ENCODE measurements at regions not wholly inside any gene's neighbourhood (a gene's known extent, or its start where the extent isn't known, plus 50 kb on each side); places are given as distances from the start of the nearest gene placed in this dataset.

- Histone ChIP-seq H3K9me3 (ENCODE audit: low read depth, low read length) (no peaks in the 10 kb centered on the region), H3K4me3 (no peak overlapping the region), H3K27ac (no peak overlapping the region), H3K36me3 (ENCODE audit: insufficient read depth, low read length) (no peaks in the 10 kb centered on the region), H3K9ac (ENCODE audit: insufficient read length) (no peak overlapping the region)
- no peak for TF ChIP-seq EZH2 (IDR thresholded peaks at IDR 0.05)
- no peak for TF ChIP-seq POLR2AphosphoS5 (IDR thresholded peaks at IDR 0.05; ENCODE audit: borderline replicate concordance, low read depth, low read length)
- TF ChIP-seq FOXP2 (optimal IDR thresholded peaks at IDR 0.05; ENCODE audit: control extremely low read depth, extremely low read length, insufficient read depth): no peak
- DNase-seq (ENCODE audit: low read depth, low spot score): no peak
These were observed 56.5 kb upstream of the SORCS3 start for GRCh38 chr10:104584541-104584940.

- Histone ChIP-seq H3K9me3 (ENCODE audit: low read depth, low read length) (no peaks in the 10 kb centered on the region), H3K9ac (ENCODE audit: insufficient read length) (no peak overlapping the region), H3K4me3 (no peak overlapping the region), H3K27ac (no peak overlapping the region), H3K36me3 (ENCODE audit: insufficient read depth, low read length) (no peaks in the 10 kb centered on the region)
- no peak for TF ChIP-seq POLR2AphosphoS5 (IDR thresholded peaks at IDR 0.05; ENCODE audit: borderline replicate concordance, low read depth, low read length)
- no peak for TF ChIP-seq EZH2 (IDR thresholded peaks at IDR 0.05)
- no peak for TF ChIP-seq FOXP2 (optimal IDR thresholded peaks at IDR 0.05; ENCODE audit: control extremely low read depth, extremely low read length, insufficient read depth)
- DNase-seq (ENCODE audit: low read depth, low spot score): no peak
These were observed 53.3 kb upstream of the SORCS3 start for GRCh38 chr10:104587751-104588150.

GRCh38 chr10:104589431-104589830 is 51.7 kb upstream of the SORCS3 start:
- DNase-seq (ENCODE audit: low read depth, low spot score): no peak
- H3K36me3 ChIP-seq (ENCODE audit: insufficient read depth, low read length): no peaks in the 10 kb centered on the region
- H3K27ac ChIP-seq: no peak overlapping the region
- no peak overlapping the region for H3K9ac ChIP-seq (ENCODE audit: insufficient read length)
- TF ChIP-seq POLR2AphosphoS5 (IDR thresholded peaks at IDR 0.05; ENCODE audit: borderline replicate concordance, low read depth, low read length): no peak
- TF ChIP-seq EZH2 (IDR thresholded peaks at IDR 0.05): no peak
- TF ChIP-seq FOXP2 (optimal IDR thresholded peaks at IDR 0.05; ENCODE audit: control extremely low read depth, extremely low read length, insufficient read depth): no peak
- no peaks in the 10 kb centered on the region for H3K9me3 ChIP-seq (ENCODE audit: low read depth, low read length)
- H3K4me3 ChIP-seq: no peak overlapping the region

- Histone ChIP-seq H3K27ac (no peak overlapping the region), H3K9ac (ENCODE audit: insufficient read length) (no peak overlapping the region), H3K9me3 (ENCODE audit: low read depth, low read length) (no peaks in the 10 kb centered on the region), H3K36me3 (ENCODE audit: insufficient read depth, low read length) (no peaks in the 10 kb centered on the region), H3K4me3 (no peak overlapping the region)
- no peak for DNase-seq (ENCODE audit: low read depth, low spot score)
- no peak for TF ChIP-seq FOXP2 (optimal IDR thresholded peaks at IDR 0.05; ENCODE audit: control extremely low read depth, extremely low read length, insufficient read depth)
- no peak for TF ChIP-seq EZH2 (IDR thresholded peaks at IDR 0.05)
- no peak for TF ChIP-seq POLR2AphosphoS5 (IDR thresholded peaks at IDR 0.05; ENCODE audit: borderline replicate concordance, low read depth, low read length)
These were observed 51.2 kb upstream of the SORCS3 start for GRCh38 chr10:104589871-104590270.

Measured in SK-N-MC (cell line).